ENCODE measurements at regions not wholly inside any gene's neighbourhood (a gene's known extent, or its start where the extent isn't known, plus 50 kb on each side); places are given as distances from the start of the nearest gene placed in this dataset.

GRCh38 chr13:40139896-40140520 lies 484.5 kb downstream of the COG6 start:
- TF ChIP-seq POLR2A (IDR thresholded peaks at IDR 0.05): no peak
- TF ChIP-seq CTCF (IDR thresholded peaks at IDR 0.05): no peak
